ENCODE measurements at regions not wholly inside any gene's neighbourhood (a gene's known extent, or its start where the extent isn't known, plus 50 kb on each side); places are given as distances from the start of the nearest gene placed in this dataset.

GRCh38 chr15:62250978-62251377, 85.9 kb upstream of the C2CD4B start:
- Histone ChIP-seq H3K27ac (ENCODE audit: low read length) (no peak overlapping the region), H3K4me3 (ENCODE audit: low read length) (no peak overlapping the region), H3K9me3 (ENCODE audit: low read length) (no peaks in the 10 kb centered on the region), H3K9me2 (ENCODE audit: insufficient read depth, low read length) (no peaks in the 10 kb centered on the region), H3K79me2 (replicated peaks; ENCODE audit: insufficient read depth, low read length) (no peaks in the 10 kb centered on the region), H4K20me1 (ENCODE audit: insufficient read depth) (no peaks in the 10 kb centered on the region), H3F3A (ENCODE audit: insufficient read depth, low read length, poor library complexity, severe bottlenecking) (no peaks in the 10 kb centered on the region), H3K9ac (ENCODE audit: low read length) (no peak overlapping the region), H2AFZ (ENCODE audit: low read depth, low read length) (no peak overlapping the region), H3K4me2 (ENCODE audit: low read length) (no peak overlapping the region), H3K27me3 (ENCODE audit: insufficient read depth, low read depth, low read length) (no peaks in the 10 kb centered on the region), H3K36me3 (ENCODE audit: insufficient read depth, low read length) (no peaks in the 10 kb centered on the region)
- no peak for TF ChIP-seq EZH2 (IDR thresholded peaks at IDR 0.05; ENCODE audit: borderline replicate concordance, insufficient read depth, low read length, poor library complexity, severe bottlenecking)
- TF ChIP-seq MXI1 (conservative IDR thresholded peaks at IDR 0.05; ENCODE audit: poor library complexity, severe bottlenecking), result no peak
- no peak for TF ChIP-seq REST (IDR thresholded peaks at IDR 0.05; ENCODE audit: borderline replicate concordance)
- no peak for TF ChIP-seq RAD21 (conservative IDR thresholded peaks at IDR 0.05)
- no peak for TF ChIP-seq CTCF (IDR thresholded peaks at IDR 0.05; ENCODE audit: poor library complexity, severe bottlenecking)
- no peak for TF ChIP-seq SMC3 (conservative IDR thresholded peaks at IDR 0.05; ENCODE audit: poor library complexity)

GRCh38 chr15:62253294-62253693, 88.2 kb upstream of the C2CD4B start:
- no peak for TF ChIP-seq MXI1 (conservative IDR thresholded peaks at IDR 0.05; ENCODE audit: poor library complexity, severe bottlenecking)
- TF ChIP-seq SMC3 (conservative IDR thresholded peaks at IDR 0.05; ENCODE audit: poor library complexity), result no peak
- TF ChIP-seq RAD21 (conservative IDR thresholded peaks at IDR 0.05), result no peak
- TF ChIP-seq EP300 (conservative IDR thresholded peaks at IDR 0.05; ENCODE audit: poor library complexity, severe bottlenecking), result no peak
- TF ChIP-seq POLR2AphosphoS5 (IDR thresholded peaks at IDR 0.05), result no peak
- TF ChIP-seq REST (IDR thresholded peaks at IDR 0.05; ENCODE audit: borderline replicate concordance), result no peak
- no peak for TF ChIP-seq EZH2 (IDR thresholded peaks at IDR 0.05; ENCODE audit: borderline replicate concordance, insufficient read depth, low read length, poor library complexity, severe bottlenecking)
- TF ChIP-seq TAF1 (IDR thresholded peaks at IDR 0.05; ENCODE audit: low read depth), result no peak
- TF ChIP-seq CTCF (IDR thresholded peaks at IDR 0.05; ENCODE audit: poor library complexity, severe bottlenecking), result no peak
- H3K27ac ChIP-seq (ENCODE audit: low read length), result no peak overlapping the region
- H3K4me3 ChIP-seq (ENCODE audit: low read length), result no peak overlapping the region
- no peaks in the 10 kb centered on the region for H3F3A ChIP-seq (ENCODE audit: insufficient read depth, low read length, poor library complexity, severe bottlenecking)
- no peaks in the 10 kb centered on the region for H3K9me3 ChIP-seq (ENCODE audit: low read length)
- H4K20me1 ChIP-seq (ENCODE audit: insufficient read depth), result no peaks in the 10 kb centered on the region
- H2AFZ ChIP-seq (ENCODE audit: low read depth, low read length), result no peak overlapping the region
- H3K9me2 ChIP-seq (ENCODE audit: insufficient read depth, low read length), result no peaks in the 10 kb centered on the region
- H3K9ac ChIP-seq (ENCODE audit: low read length), result no peak overlapping the region
- H3K27me3 ChIP-seq (ENCODE audit: insufficient read depth, low read depth, low read length), result no peaks in the 10 kb centered on the region
- no peaks in the 10 kb centered on the region for H3K36me3 ChIP-seq (ENCODE audit: insufficient read depth, low read length)
- no peak overlapping the region for H3K4me2 ChIP-seq (ENCODE audit: low read length)
- H3K79me2 ChIP-seq (replicated peaks; ENCODE audit: insufficient read depth, low read length), result no peaks in the 10 kb centered on the region
